Fibroblast of lung (primary cell): ENCODE measurements at regions not wholly inside any gene's neighbourhood (a gene's known extent, or its start where the extent isn't known, plus 50 kb on each side); places are given as distances from the start of the nearest gene placed in this dataset.

Experiments
- DNase-seq, 2 donors: peaks; one replicate each; pipeline versions ENCODE4 v3.0.0 to v3.0.0-alpha.2; 2010; ENCODE audit warnings: low read depth in 2 of 2
- H2AFZ ChIP-seq: 2 replicates; pipeline ENCODE4 v1.5.1; 2012; ENCODE audit warnings: low read length, control low read depth, inconsistent platforms
- H3K27ac ChIP-seq: 2 replicates; pipeline ENCODE4 v1.5.1; 2011; ENCODE audit warnings: low read length, control low read depth; ENCODE audit not compliant: insufficient read depth
- H3K27me3 ChIP-seq: 2 replicates; pipeline ENCODE4 v1.5.1; 2011; ENCODE audit warnings: mild to moderate bottlenecking, low read length; ENCODE audit not compliant: control insufficient read depth, insufficient read depth
- H3K36me3 ChIP-seq: 2 replicates; pipeline ENCODE4 v1.5.1; 2011; ENCODE audit warnings: low read length; ENCODE audit not compliant: control insufficient read depth, insufficient read depth
- H3K4me1 ChIP-seq: 2 replicates; pipeline ENCODE4 v1.5.1; 2011; ENCODE audit warnings: low read length; ENCODE audit not compliant: control insufficient read depth, insufficient read depth; ENCODE audit errors: extremely low read depth
- H3K4me2 ChIP-seq: 2 replicates; pipeline ENCODE4 v1.5.1; 2011; ENCODE audit warnings: low read length, control low read depth; ENCODE audit not compliant: insufficient read depth; ENCODE audit errors: extremely low read depth
- H3K4me3 ChIP-seq, 4 experiments: fragments of 200-600 bp in 1 of 4; sonication (generic) in 1 of 4; replicated peaks in 1 of 4; 2 replicates each; pipeline ENCODE4 v1.5.1; 2011 to 2016; ENCODE audit warnings: low read length in 4 of 4, low read depth in 3 of 4, mild to moderate bottlenecking in 3 of 4, control low read depth in 2 of 4, inconsistent platforms in 1 of 4, mixed read lengths in 1 of 4; ENCODE audit not compliant: insufficient read depth in 1 of 4; ENCODE audit errors: control extremely low read depth in 1 of 4
- H3K79me2 ChIP-seq: 2 replicates; pipeline ENCODE4 v1.5.1; 2012; ENCODE audit warnings: mild to moderate bottlenecking, low read length, inconsistent platforms; ENCODE audit not compliant: control insufficient read depth, insufficient read depth
- H3K9ac ChIP-seq: 2 replicates; pipeline ENCODE4 v1.5.1; 2011; ENCODE audit warnings: mild to moderate bottlenecking, low read length, control low read depth; ENCODE audit not compliant: insufficient read depth
- H3K9me3 ChIP-seq: 2 replicates; pipeline ENCODE4 v1.5.1; 2012; ENCODE audit warnings: low read depth, low read length; ENCODE audit not compliant: control insufficient read depth, insufficient read depth
- H4K20me1 ChIP-seq: 2 replicates; pipeline ENCODE4 v1.5.1; 2011; ENCODE audit warnings: low read length; ENCODE audit not compliant: control insufficient read depth, insufficient read depth; ENCODE audit errors: extremely low read depth
- CTCF ChIP-seq, 2 donors: IDR thresholded peaks in 1 of 2; conservative IDR thresholded peaks in 1 of 2; 1 replicate in 1 of 2; 2 replicates in 1 of 2; pipeline ENCODE4 v1.5.1; 2011 to 2012; ENCODE audit warnings: low read length in 2 of 2, control low read depth in 1 of 2, inconsistent platforms in 1 of 2, low read depth in 1 of 2, mild to moderate bottlenecking in 1 of 2
- EZH2 ChIP-seq: IDR thresholded peaks from 2 replicates; pipeline ENCODE4 v1.5.1; 2012; ENCODE audit warnings: low read length, control low read depth, mild to moderate bottlenecking; ENCODE audit errors: missing control alignments

DNA sequence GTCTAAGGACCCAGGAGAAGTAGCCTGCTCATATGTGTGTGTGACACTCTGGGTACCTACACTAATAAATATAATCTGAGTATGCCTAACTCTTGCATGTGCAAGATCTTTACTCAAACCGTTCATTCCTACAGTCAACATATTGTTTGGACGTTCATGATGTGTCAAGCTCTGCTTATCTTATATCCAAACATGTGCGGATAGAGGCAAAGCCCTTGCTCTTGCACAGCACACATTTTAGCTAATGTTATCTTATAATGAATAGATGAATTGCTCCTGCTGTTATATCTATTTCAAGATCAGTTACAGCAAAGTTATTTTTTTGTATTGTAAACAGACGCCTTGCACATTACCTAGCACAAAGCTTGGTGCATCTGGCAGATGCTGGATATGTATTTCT lies 228.4 kb upstream of the FLRT2 start:
- no peak for DNase-seq
- Histone ChIP-seq H3K36me3 (no peaks in the 10 kb centered on the region), H3K4me3 (no peak overlapping the region), H3K27me3 (no peaks in the 10 kb centered on the region), H3K9ac (no peak overlapping the region), H3K79me2 (no peaks in the 10 kb centered on the region), H3K9me3 (no peaks in the 10 kb centered on the region), H3K27ac (no peak overlapping the region), H4K20me1 (no peaks in the 10 kb centered on the region), H3K4me1 (no peaks in the 10 kb centered on the region), H2AFZ (no peak overlapping the region), H3K4me2 (no peak overlapping the region)
- TF ChIP-seq CTCF (conservative IDR thresholded peaks at IDR 0.05 in 1 of 2, IDR thresholded peaks at IDR 0.05 in 1 of 2; ENCODE audit: low read depth in 1 of 2, low read length in 2 of 2) (no peak), EZH2 (no peak)

GRCh38 chr14:85306024-85306423 lies 223.9 kb upstream of the FLRT2 start:
- no peaks in the 10 kb centered on the region for H4K20me1 ChIP-seq
- no peak overlapping the region for H3K9ac ChIP-seq
- H3K4me1 ChIP-seq = no peaks in the 10 kb centered on the region
- TF ChIP-seq CTCF (conservative IDR thresholded peaks at IDR 0.05 in 1 of 2, IDR thresholded peaks at IDR 0.05 in 1 of 2; ENCODE audit: low read depth in 1 of 2, low read length in 2 of 2) (no peak), EZH2 (no peak)
- H3K9me3 ChIP-seq = no peaks in the 10 kb centered on the region
- H3K27me3 ChIP-seq = no peaks in the 10 kb centered on the region
- no peak overlapping the region for H3K27ac ChIP-seq
- no peak overlapping the region for H3K4me3 ChIP-seq
- no peaks in the 10 kb centered on the region for H3K79me2 ChIP-seq
- H3K4me2 ChIP-seq = no peak overlapping the region
- H3K36me3 ChIP-seq = no peaks in the 10 kb centered on the region
- no peak for DNase-seq
- no peak overlapping the region for H2AFZ ChIP-seq

- Histone ChIP-seq H4K20me1 (no peaks in the 10 kb centered on the region), H3K27me3 (no peaks in the 10 kb centered on the region), H3K27ac (no peak overlapping the region), H3K4me1 (no peaks in the 10 kb centered on the region), H3K9me3 (no peaks in the 10 kb centered on the region), H3K79me2 (no peaks in the 10 kb centered on the region), H3K9ac (no peak overlapping the region), H3K36me3 (no peaks in the 10 kb centered on the region), H3K4me2 (no peak overlapping the region), H3K4me3 (no peak overlapping the region), H2AFZ (no peak overlapping the region)
- DNase-seq = no peak
- TF ChIP-seq EZH2 (no peak), CTCF (conservative IDR thresholded peaks at IDR 0.05 in 1 of 2, IDR thresholded peaks at IDR 0.05 in 1 of 2; ENCODE audit: low read depth in 1 of 2, low read length in 2 of 2) (no peak)
These were observed 221.2 kb upstream of the FLRT2 start for GRCh38 chr14:85308531-85309300.
